GM19438 (cell line): ENCODE measurements at regions not wholly inside any gene's neighbourhood (a gene's known extent, or its start where the extent isn't known, plus 50 kb on each side); places are given as distances from the start of the nearest gene placed in this dataset.
"Not testable (repeated sequence)": the region's sequence is repeated elsewhere in the genome, so short reads cannot be mapped to it uniquely, and the experiment has no call there.

Source experiments
- ATAC-seq: cut with Tn5 transposase; IDR thresholded peaks from one replicate; pipeline ENCODE4 v1.9.1; 2021; ENCODE audit warnings: low read depth; ENCODE audit not compliant: unreplicated experiment

DNA sequence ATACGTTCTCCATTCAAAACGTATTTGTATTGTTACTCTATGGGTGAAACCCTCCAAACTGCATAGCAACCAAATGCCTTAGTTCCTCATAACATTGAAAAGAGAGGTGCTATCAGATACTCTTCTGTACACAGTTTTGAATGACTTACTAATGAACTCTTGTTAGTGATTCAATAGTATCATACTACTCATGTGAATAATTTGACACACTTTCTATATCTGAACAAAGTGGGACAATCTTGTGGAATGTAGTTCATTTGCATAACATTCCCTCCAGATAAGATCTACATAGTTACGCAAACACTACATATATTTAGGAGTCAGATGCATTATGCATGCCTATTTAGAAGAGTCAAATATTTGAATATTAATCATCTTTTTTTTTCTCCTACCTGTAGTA is 232.0 kb upstream of the NRXN1 start:
- ATAC-seq, result no peak

- not testable (repeated sequence) for ATAC-seq
Observed at GRCh38 chr2:51263101-51263500, 231.2 kb upstream of the NRXN1 start.

DNA sequence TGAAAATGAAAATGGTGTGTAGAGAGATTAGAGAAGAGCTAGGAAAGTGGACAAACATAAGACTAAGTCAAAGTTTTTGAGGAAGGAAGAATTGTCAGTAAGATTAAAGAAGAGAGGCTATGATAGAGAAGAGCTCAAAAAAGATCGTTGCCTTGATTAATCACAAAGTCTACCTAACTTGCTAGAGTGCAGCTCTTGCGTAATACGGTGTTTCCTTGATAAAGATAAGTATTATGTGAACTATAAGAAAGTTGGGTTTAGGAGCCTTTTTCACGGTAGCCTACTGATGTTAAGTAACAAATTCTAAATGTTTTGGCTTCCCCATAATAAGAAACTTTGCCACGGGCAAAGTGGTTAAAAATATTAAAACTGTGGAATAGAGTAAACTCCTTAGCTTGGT is 226.4 kb upstream of the NRXN1 start:
- ATAC-seq, result no peak

- no peak for ATAC-seq
Observed at GRCh38 chr2:51256736-51257135, 224.8 kb upstream of the NRXN1 start.

DNA sequence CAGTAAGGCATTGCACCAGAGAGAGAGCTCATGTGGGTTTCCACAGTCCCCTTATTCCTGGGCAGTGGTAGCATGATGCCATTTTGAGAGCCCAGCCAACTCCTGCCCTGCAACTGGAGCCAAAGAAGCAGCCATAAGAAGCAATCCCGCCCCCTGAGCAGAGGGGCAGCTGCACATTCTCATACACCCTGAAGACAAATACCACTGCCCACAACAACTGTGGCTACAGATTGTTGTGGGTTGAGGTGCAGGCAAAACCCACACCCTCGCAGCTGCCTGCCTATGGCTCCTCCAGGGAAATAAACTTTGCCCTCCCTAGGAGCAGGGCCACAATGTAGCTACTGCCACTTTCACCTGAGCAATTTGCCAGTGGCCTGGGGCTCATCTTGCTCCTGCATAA is 219.4 kb upstream of the NRXN1 start:
- no peak for ATAC-seq

DNA sequence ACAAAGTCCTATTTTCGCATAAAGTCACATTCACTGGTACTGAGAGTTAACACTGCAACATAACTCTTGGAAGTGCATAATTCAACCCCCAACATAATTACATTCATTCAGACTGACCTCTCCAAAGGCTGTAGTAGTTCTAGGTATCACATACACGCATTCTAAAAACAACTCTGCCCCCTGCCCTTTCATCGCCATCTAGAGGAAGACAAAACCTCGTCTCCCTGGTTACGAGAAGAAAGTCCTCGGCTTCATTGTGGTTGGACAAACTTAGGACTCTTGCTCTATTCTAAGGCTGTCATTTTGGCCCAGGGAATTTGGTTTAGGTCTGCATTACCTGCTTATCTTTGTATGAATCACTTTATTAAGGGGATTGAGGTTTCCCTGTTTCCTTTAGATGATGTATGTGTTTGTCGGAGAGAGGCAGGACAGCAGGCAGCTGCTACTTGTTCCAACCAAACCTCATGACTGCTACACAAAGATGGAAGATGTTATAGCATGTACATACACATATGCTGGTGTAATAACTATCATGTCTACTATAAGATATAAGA is 215.4 kb upstream of the NRXN1 start:
- ATAC-seq, result no peak

- no peak for ATAC-seq
Observed at GRCh38 chr2:51243892-51244535, 212.1 kb upstream of the NRXN1 start.

DNA sequence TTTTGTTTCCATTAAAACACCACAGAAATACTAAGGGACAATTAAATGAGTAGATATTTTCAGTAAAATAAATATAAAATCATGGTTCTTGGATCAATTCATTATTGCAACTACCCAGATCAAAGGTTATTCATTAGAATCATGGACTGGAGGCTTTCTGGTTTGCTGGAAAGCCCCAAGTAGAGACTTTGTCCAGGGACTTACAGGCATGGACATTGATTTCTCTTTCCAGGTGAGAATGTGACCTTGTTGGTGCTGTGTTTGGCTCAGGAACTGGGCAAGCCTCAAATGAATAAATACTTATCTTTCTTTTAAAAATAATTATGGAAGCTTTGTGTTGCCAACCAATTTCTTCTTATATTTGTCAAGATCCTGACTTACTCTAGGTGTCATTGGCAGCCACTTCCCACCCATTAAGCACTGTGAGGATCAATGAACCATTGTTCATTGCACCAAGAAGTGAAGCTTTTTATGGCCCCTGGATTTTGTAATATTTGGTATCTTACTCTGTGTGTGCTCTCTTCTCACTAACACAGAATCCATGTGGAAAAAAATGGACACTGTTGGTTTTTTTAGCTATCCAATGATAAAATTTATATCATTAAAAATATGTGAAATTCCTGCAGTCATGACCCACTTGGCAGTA is 205.8 kb upstream of the NRXN1 start:
- ATAC-seq, result no peak

DNA sequence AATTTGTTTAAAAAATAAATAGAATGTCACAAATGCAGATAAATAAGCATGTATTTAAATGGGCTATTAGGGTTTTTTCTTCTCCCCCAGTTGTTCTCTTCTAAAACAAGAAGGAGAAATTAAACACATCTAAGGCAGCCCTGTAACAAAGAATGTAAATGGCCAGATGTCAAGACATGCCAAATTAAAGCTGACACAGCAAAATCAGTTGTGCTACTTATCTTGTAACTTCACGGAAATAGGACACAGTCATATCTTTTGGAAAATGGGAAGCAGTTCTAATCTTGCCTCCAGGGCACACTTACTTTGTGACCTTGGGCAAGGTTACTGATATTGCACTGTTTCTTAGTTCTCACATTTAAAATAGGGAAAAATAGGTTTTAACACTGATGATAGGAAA is 200.1 kb upstream of the NRXN1 start:
- no peak for ATAC-seq

DNA sequence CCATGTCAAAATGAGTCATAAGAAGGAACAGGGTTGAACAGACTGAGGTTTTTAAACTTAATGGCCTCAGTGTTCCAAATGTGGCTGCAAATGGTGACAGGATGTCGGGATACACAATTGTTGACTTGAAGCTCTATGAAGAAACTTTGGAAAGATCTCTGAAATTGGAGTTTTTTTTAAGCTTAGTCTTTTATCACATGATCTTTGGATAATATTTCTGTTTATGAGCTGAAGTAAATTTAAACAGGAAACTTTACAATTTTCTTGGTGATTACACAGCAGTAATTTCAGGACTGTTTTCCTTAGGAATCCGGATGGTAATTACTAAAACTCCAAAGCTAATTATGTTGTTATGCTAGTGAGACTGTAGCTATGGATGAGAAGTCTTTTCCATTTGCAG is 199.1 kb upstream of the NRXN1 start:
- ATAC-seq, result no peak

DNA sequence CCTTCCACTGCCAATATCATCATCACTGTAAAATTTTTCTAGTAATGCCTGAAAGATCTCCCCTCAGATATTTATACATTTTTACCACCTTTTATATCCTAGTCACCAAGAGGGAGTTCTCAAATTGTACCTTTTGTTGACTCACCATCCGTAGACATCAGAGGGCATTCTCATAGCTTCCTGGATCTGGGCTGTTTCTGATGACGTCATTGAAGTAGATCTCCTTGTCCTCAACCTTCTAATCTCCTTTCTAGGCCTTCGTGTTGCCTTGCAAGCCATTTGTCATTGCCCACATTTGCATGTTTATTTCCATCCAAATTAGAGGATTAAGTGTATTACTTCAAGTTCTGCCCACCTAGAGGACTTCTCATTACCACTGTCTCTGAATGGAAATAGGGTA is 193.4 kb upstream of the NRXN1 start:
- no peak for ATAC-seq

- ATAC-seq, result no peak
Observed at GRCh38 chr2:51224790-51225189, 192.9 kb upstream of the NRXN1 start.

GRCh38 chr2:51222106-51222505 is 190.2 kb upstream of the NRXN1 start:
- ATAC-seq, result no peak

DNA sequence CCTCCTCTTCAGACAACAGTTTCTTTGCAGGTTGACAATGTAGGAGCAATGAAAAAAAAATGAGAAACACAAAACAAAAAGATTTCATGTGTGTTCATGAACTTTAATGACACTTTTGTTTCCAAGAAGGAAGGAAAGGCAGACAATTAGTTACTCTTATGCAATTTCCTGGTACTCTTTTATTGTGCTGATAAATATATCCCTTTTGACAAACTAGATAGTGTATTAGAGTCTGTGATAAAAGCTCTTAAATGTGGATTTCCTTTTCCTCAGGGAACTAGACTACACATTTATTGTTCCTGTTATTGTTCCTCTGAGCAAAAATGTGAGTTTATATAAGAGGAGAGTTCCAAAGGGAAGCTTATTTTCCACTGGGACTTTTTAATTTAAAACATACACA is 188.7 kb upstream of the NRXN1 start:
- no peak for ATAC-seq

DNA sequence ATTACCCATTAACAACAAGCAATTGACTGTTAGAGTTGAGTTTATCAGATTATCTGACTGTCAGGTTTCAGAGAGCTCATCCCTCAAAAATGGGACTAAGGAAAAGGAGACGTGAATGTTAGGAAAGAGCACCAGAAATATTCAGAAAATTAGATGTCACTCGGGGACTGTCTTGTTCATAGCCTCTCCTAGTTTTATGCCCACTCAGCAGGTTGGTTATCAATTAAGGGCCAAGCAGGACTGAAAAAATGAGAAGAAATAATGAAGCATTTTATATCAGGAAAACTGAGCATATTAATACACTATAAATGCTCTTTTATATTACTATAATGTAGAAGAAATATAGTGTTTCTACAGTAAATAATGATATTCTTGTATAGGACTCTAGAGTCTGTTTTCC is 188.1 kb upstream of the NRXN1 start:
- no peak for ATAC-seq

GRCh38 chr2:51219468-51219867 is 187.5 kb upstream of the NRXN1 start:
- no peak for ATAC-seq

GRCh38 chr2:51218047-51218446 is 186.1 kb upstream of the NRXN1 start:
- ATAC-seq, result no peak

DNA sequence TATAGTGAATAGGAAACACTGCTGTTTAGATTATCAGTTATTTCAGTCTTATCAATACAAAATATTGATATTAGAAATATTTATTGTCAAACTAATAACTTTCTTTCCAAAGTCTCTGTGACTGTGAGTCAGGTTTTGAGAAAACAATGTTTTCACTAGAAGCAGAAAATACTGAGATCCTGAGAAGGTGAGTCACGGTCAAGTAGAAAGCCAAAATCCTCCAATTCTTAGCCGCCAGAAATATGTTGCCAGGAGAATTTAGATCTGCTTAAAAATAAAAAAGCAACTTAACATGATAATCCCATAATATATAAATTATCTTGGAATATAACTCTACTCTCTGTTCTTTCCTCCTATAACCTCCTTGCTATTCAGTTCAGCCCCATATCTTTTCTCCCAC is 181.9 kb upstream of the NRXN1 start:
- no peak for ATAC-seq

DNA sequence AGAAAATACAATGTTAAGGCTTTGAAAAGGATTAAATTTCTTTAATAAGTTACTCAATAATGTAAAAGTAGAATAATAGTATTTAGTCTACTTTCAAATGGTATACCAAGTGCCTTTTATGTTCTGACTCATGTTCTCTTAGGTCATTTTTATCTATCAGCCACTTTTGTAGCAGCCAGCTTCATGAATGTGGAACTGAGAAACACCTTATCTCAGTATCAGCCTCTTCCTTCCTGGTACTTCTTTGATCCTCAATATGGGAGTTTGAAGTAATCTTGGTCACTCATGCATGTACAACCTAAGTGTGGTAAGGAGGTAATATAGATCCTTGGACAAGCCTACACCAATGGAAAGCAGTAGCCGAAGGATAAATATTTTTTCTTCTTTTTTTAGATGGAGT is 180.4 kb upstream of the NRXN1 start:
- no peak for ATAC-seq

DNA sequence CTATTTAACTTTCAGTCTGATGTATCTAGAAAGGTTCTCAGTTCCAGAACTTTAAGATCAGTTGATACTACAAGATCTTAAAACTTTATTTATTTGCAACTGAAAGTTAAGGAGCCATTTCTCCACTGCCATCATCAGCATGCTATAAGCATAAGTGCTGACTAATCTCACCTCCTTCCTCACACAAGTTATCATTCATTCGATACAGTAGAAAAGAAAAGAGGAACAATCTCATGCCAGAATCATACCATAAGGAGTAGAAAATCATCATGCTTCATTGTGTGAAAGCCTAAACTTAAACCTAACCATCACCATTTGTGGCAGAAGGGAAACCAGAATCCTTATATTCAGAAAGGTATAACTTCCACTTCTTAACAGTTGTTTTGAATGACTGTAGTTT is 176.6 kb upstream of the NRXN1 start:
- ATAC-seq, result no peak

DNA sequence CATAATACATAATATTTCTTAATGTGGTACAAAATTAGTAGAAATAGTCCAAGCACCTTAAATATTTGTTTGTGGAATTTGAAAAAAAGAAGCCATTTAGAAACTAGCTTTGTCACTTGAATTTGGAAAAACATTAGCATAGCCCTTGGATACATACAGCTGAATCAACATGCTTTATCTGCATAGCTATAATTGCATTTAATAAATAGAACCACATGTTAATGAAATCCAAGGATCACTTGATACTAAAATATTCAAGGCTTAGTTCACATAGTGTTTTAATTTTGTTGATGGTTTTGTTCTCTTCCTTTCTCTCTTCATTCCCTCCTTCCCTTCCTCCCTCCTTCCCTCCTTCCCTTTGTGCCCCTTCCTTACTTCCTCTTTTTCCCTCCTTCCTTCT is 169.4 kb upstream of the NRXN1 start:
- no peak for ATAC-seq

- no peak for ATAC-seq
Observed at GRCh38 chr2:51194656-51195055, 162.7 kb upstream of the NRXN1 start.
